ENCODE measurements at regions not wholly inside any gene's neighbourhood (a gene's known extent, or its start where the extent isn't known, plus 50 kb on each side); places are given as distances from the start of the nearest gene placed in this dataset.

GRCh38 chr6:78076371-78076770, 423.5 kb downstream of the MEI4 start:
- Histone ChIP-seq H3K4me3 (replicated peaks in 1 of 3; ENCODE audit: insufficient read depth in 1 of 3, low read depth in 2 of 3, low read length in 3 of 3) (no peak overlapping the region), H2AFZ (ENCODE audit: low read length) (no peak overlapping the region), H3K27me3 (ENCODE audit: control insufficient read depth in 1 of 2, insufficient read depth in 2 of 2, low read length in 2 of 2) (no peaks in the 10 kb centered on the region), H3K9me3 (ENCODE audit: low read length) (peaks cover 29% of the 10 kb centered on the region), H3K79me2 (ENCODE audit: insufficient read depth, low read length) (no peaks in the 10 kb centered on the region), H3K9ac (ENCODE audit: insufficient read depth, low read depth, low read length) (no peak overlapping the region), H4K20me1 (ENCODE audit: insufficient read depth, low read length) (no peaks in the 10 kb centered on the region), H3K27ac (ENCODE audit: extremely low read length, insufficient read depth, low read length) (no peak overlapping the region), H3K4me2 (ENCODE audit: low read depth, low read length) (no peak overlapping the region), H3K36me3 (replicated peaks in 1 of 2; ENCODE audit: control insufficient read depth in 1 of 2, insufficient read depth in 2 of 2, low read length in 2 of 2) (no peaks in the 10 kb centered on the region), H3K4me1 (ENCODE audit: insufficient read depth, low read length) (no peaks in the 10 kb centered on the region)
- POLR2A ChIA-PET, result no interaction called here
- no peak for ATAC-seq
- FAIRE-seq, result no peak
- in situ Hi-C loops (cut with HindIII; ENCODE audit: extremely low pct_ligation_motif_present, low pct_unique_long_range_greater_than_20kb) (no loop called here), intact Hi-C loops (cut with micrococcal nuclease; ENCODE audit: unreplicated experiment) (no loop called here)
- 7% methylated on average over 5 of the region's 5 CpGs for WGBS (ENCODE audit: low lambda C conversion rate)
- no peak for DNase-seq (ENCODE audit: low spot score)
- BruUV-seq (replicated peaks), result no TSS peak
- TF ChIP-seq ZNF230 (CRISPR knock-in tag; IDR thresholded peaks at IDR 0.05), result no peak
- TF ChIP-seq CREM (IDR thresholded peaks at IDR 0.05), result no peak
- TF ChIP-seq CREM (CRISPR knock-in tag; IDR thresholded peaks at IDR 0.05), result no peak
- no peak for TF ChIP-seq ZNF883 (CRISPR knock-in tag; IDR thresholded peaks at IDR 0.05; ENCODE audit: not compliant biosample characterization)
- TF ChIP-seq ZNF556 (CRISPR knock-in tag; IDR thresholded peaks at IDR 0.05; ENCODE audit: borderline replicate concordance), result no peak
- TF ChIP-seq ZNF264 (CRISPR knock-in tag; IDR thresholded peaks at IDR 0.05), result no peak
- TF ChIP-seq JUND (CRISPR knock-in tag; IDR thresholded peaks at IDR 0.05), result no peak
- TF ChIP-seq ZNF687 (CRISPR knock-in tag; IDR thresholded peaks at IDR 0.05), result no peak
- TF ChIP-seq NR3C1 (CRISPR knock-in tag; IDR thresholded peaks at IDR 0.05), result no peak
- TF ChIP-seq ETV6 (CRISPR knock-in tag; conservative IDR thresholded peaks at IDR 0.05), result no peak
- TF ChIP-seq SUZ12 (IDR thresholded peaks at IDR 0.05; ENCODE audit: low read depth, low read length), result no peak
- TF ChIP-seq SRY (CRISPR knock-in tag; IDR thresholded peaks at IDR 0.05), result no peak
- no peak for TF ChIP-seq ZIK1 (CRISPR knock-in tag; IDR thresholded peaks at IDR 0.05; ENCODE audit: borderline replicate concordance, low read depth)
- no peak for TF ChIP-seq ZNF629 (CRISPR knock-in tag; conservative IDR thresholded peaks at IDR 0.05)
- TF ChIP-seq ZBTB7A (CRISPR knock-in tag; IDR thresholded peaks at IDR 0.05), result no peak
- TF ChIP-seq ZBTB42 (CRISPR knock-in tag; IDR thresholded peaks at IDR 0.05), result no peak
- TF ChIP-seq ZNF816 (CRISPR knock-in tag; IDR thresholded peaks at IDR 0.05; ENCODE audit: borderline replicate concordance), result no peak
- no peak for TF ChIP-seq ZNF263 (CRISPR knock-in tag; IDR thresholded peaks at IDR 0.05)
- CTCF ChIA-PET (ENCODE audit: low intra/inter-chr PET ratio, low total read pairs), result no interaction called here
